ENCODE measurements at regions not wholly inside any gene's neighbourhood (a gene's known extent, or its start where the extent isn't known, plus 50 kb on each side); places are given as distances from the start of the nearest gene placed in this dataset.

GRCh38 chr9:75582870-75583269, 307.6 kb upstream of the PCSK5 start:
- ATAC-seq (ENCODE audit: low read depth in 2 of 2) (no peak), DNase-seq (no peak)
- Mint-ChIP-seq H3K4me1 (no peaks in the 10 kb centered on the region), H3K4me3 (no peak overlapping the region), H3K36me3 (no peaks in the 10 kb centered on the region), H3K9me3 (peaks cover 0 to 2% (median 0%) of the 10 kb centered on the region in 7 donors), H3K27ac (no peak overlapping the region), H3K27me3 (no peaks in the 10 kb centered on the region)
- no peaks in the 10 kb centered on the region for H3K4me1 ChIP-seq (ENCODE audit: control insufficient read depth, insufficient read depth, low read length, poor library complexity, severe bottlenecking)
- H3K27me3 ChIP-seq (ENCODE audit: control insufficient read depth, insufficient read depth, low read length), result no peaks in the 10 kb centered on the region
- H3K9me3 ChIP-seq (ENCODE audit: control insufficient read depth in 2 of 2, low read length in 2 of 2), result no peaks in the 10 kb centered on the region
- no peak overlapping the region for H3K27ac ChIP-seq (ENCODE audit: insufficient read depth, low read length, poor library complexity, severe bottlenecking)
- H3K4me3 ChIP-seq (ENCODE audit: low read depth, low read length), result no peak overlapping the region
- H3K36me3 ChIP-seq (ENCODE audit: control insufficient read depth, insufficient read depth, low read length), result no peaks in the 10 kb centered on the region

DNA sequence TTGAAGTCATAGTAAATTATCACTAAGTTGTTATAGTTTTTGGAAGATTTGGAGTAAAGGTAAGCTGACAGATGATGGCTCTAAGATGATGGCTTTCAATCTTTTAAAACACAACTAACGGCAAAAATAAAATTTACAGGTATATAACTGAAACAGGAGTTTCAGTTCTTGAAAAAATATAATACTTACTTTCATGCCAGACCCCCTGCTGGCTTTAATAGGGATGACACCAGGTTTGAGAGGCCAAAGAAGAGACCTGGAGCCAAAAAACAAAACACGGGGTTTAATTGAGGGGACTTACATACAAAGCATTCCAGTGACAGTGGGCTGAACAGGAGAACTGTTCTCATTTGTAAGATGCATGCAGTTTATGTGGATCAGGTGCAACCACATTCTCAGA, 301.7 kb upstream of the PCSK5 start:
- ATAC-seq (ENCODE audit: low read depth in 2 of 2), result no peak
- Mint-ChIP-seq H3K4me3 (no peak overlapping the region), H3K27ac (no peak overlapping the region), H3K4me1 (no peaks in the 10 kb centered on the region), H3K27me3 (no peaks in the 10 kb centered on the region), H3K36me3 (no peaks in the 10 kb centered on the region), H3K9me3 (peaks cover 0 to 4% (median 0%) of the 10 kb centered on the region in 7 donors)
- Histone ChIP-seq H3K27me3 (ENCODE audit: control insufficient read depth, insufficient read depth, low read length) (no peaks in the 10 kb centered on the region), H3K36me3 (ENCODE audit: control insufficient read depth, insufficient read depth, low read length) (no peaks in the 10 kb centered on the region), H3K27ac (ENCODE audit: insufficient read depth, low read length, poor library complexity, severe bottlenecking) (no peak overlapping the region), H3K9me3 (ENCODE audit: control insufficient read depth in 2 of 2, low read length in 2 of 2) (no peaks in the 10 kb centered on the region), H3K4me1 (ENCODE audit: control insufficient read depth, insufficient read depth, low read length, poor library complexity, severe bottlenecking) (no peaks in the 10 kb centered on the region), H3K4me3 (ENCODE audit: low read depth, low read length) (no peak overlapping the region)
- DNase-seq, result no peak

DNA sequence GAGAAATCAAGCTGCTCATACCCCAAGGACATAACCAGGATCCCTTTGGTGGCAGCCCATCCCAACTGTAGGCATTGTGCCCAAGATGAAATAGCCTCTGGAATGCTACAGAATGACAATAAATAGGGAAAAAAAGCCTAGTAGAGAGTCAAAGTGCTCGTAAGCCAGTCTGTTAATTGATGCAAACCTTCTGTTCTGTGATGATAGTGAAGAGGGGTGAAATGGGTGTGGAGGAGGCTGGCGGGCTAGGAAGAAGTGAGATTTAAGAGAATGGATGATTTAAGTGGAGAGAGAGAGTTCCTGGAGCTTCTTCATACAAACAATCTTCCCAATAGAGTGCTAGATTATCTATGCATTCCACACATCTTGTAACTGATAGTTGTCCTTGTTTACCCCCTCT, 301.0 kb upstream of the PCSK5 start:
- no peaks in the 10 kb centered on the region for H3K36me3 Mint-ChIP-seq
- Histone ChIP-seq H3K36me3 (ENCODE audit: control insufficient read depth, insufficient read depth, low read length) (no peaks in the 10 kb centered on the region), H3K4me1 (ENCODE audit: control insufficient read depth, insufficient read depth, low read length, poor library complexity, severe bottlenecking) (no peaks in the 10 kb centered on the region), H3K27ac (ENCODE audit: insufficient read depth, low read length, poor library complexity, severe bottlenecking) (no peak overlapping the region), H3K4me3 (ENCODE audit: low read depth, low read length) (no peak overlapping the region), H3K27me3 (ENCODE audit: control insufficient read depth, insufficient read depth, low read length) (no peaks in the 10 kb centered on the region), H3K9me3 (ENCODE audit: control insufficient read depth in 2 of 2, low read length in 2 of 2) (no peaks in the 10 kb centered on the region)
- no peaks in the 10 kb centered on the region for H3K4me1 Mint-ChIP-seq
- no peak for DNase-seq
- no peak for ATAC-seq (ENCODE audit: low read depth in 2 of 2)
- no peaks in the 10 kb centered on the region for H3K27me3 Mint-ChIP-seq
- no peak overlapping the region for H3K4me3 Mint-ChIP-seq
- H3K27ac Mint-ChIP-seq, result no peak overlapping the region
- H3K9me3 Mint-ChIP-seq, result peaks cover 0 to 7% (median 0%) of the 10 kb centered on the region in 7 donors

DNA sequence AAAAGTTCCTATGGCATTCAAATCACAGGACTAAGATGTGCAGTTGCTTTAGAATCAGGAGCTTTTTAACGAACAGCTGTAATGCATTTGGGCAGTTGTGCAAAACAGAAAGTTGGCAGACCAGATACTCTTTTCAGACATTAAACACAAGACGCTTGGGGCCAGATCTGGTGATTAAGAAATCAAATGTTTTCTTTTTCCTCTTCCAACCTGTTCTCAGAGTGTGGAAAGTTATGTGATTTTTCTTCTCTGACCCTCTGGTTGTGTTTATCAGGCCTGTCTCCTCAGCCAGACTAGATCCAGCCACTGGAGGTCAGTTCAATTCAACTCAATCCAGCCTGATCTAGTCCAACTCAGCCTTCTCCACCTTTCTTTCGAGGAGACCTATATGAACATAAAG, 298.5 kb upstream of the PCSK5 start:
- no peaks in the 10 kb centered on the region for H3K27me3 ChIP-seq (ENCODE audit: control insufficient read depth, insufficient read depth, low read length)
- Mint-ChIP-seq H3K4me1 (no peaks in the 10 kb centered on the region), H3K27me3 (no peaks in the 10 kb centered on the region), H3K36me3 (no peaks in the 10 kb centered on the region), H3K9me3 (peaks cover 0 to 7% (median 0%) of the 10 kb centered on the region in 7 donors), H3K27ac (no peak overlapping the region), H3K4me3 (no peak overlapping the region)
- DNase-seq (no peak), ATAC-seq (ENCODE audit: low read depth in 2 of 2) (no peak)
- no peak overlapping the region for H3K27ac ChIP-seq (ENCODE audit: insufficient read depth, low read length, poor library complexity, severe bottlenecking)
- H3K9me3 ChIP-seq (ENCODE audit: control insufficient read depth in 2 of 2, low read length in 2 of 2), result no peaks in the 10 kb centered on the region
- no peaks in the 10 kb centered on the region for H3K4me1 ChIP-seq (ENCODE audit: control insufficient read depth, insufficient read depth, low read length, poor library complexity, severe bottlenecking)
- no peak overlapping the region for H3K4me3 ChIP-seq (ENCODE audit: low read depth, low read length)
- H3K36me3 ChIP-seq (ENCODE audit: control insufficient read depth, insufficient read depth, low read length), result no peaks in the 10 kb centered on the region

- H3K27me3 Mint-ChIP-seq, result no peaks in the 10 kb centered on the region
- Histone ChIP-seq H3K27me3 (ENCODE audit: control insufficient read depth, insufficient read depth, low read length) (no peaks in the 10 kb centered on the region), H3K27ac (ENCODE audit: insufficient read depth, low read length, poor library complexity, severe bottlenecking) (no peak overlapping the region), H3K9me3 (ENCODE audit: control insufficient read depth in 2 of 2, low read length in 2 of 2) (no peaks in the 10 kb centered on the region), H3K36me3 (ENCODE audit: control insufficient read depth, insufficient read depth, low read length) (no peaks in the 10 kb centered on the region), H3K4me3 (ENCODE audit: low read depth, low read length) (no peak overlapping the region), H3K4me1 (ENCODE audit: control insufficient read depth, insufficient read depth, low read length, poor library complexity, severe bottlenecking) (no peaks in the 10 kb centered on the region)
- no peaks in the 10 kb centered on the region for H3K4me1 Mint-ChIP-seq
- no peak overlapping the region for H3K4me3 Mint-ChIP-seq
- H3K27ac Mint-ChIP-seq, result no peak overlapping the region
- no peak for DNase-seq
- no peaks in the 10 kb centered on the region for H3K36me3 Mint-ChIP-seq
- H3K9me3 Mint-ChIP-seq, result peaks cover 0 to 7% (median 0%) of the 10 kb centered on the region in 7 donors
- ATAC-seq (ENCODE audit: low read depth in 2 of 2), result no peak
These were observed 297.9 kb upstream of the PCSK5 start for GRCh38 chr9:75592586-75592985.

GRCh38 chr9:75593920-75594319, 296.6 kb upstream of the PCSK5 start:
- H3K9me3 Mint-ChIP-seq, result peaks cover 0 to 7% (median 0%) of the 10 kb centered on the region in 7 donors
- H3K4me3 ChIP-seq (ENCODE audit: low read depth, low read length), result no peak overlapping the region
- no peaks in the 10 kb centered on the region for H3K4me1 Mint-ChIP-seq
- no peak overlapping the region for H3K4me3 Mint-ChIP-seq
- H3K27me3 Mint-ChIP-seq, result no peaks in the 10 kb centered on the region
- ATAC-seq (ENCODE audit: low read depth in 2 of 2), result no peak
- DNase-seq, result no peak
- H3K9me3 ChIP-seq (ENCODE audit: control insufficient read depth in 2 of 2, low read length in 2 of 2), result no peaks in the 10 kb centered on the region
- no peaks in the 10 kb centered on the region for H3K36me3 Mint-ChIP-seq
- no peaks in the 10 kb centered on the region for H3K27me3 ChIP-seq (ENCODE audit: control insufficient read depth, insufficient read depth, low read length)
- H3K27ac ChIP-seq (ENCODE audit: insufficient read depth, low read length, poor library complexity, severe bottlenecking), result no peak overlapping the region
- no peaks in the 10 kb centered on the region for H3K4me1 ChIP-seq (ENCODE audit: control insufficient read depth, insufficient read depth, low read length, poor library complexity, severe bottlenecking)
- H3K36me3 ChIP-seq (ENCODE audit: control insufficient read depth, insufficient read depth, low read length), result no peaks in the 10 kb centered on the region
- H3K27ac Mint-ChIP-seq, result peak overlapping the region in 1 of 3 donors; percentile 27

- no peak overlapping the region for H3K27ac ChIP-seq (ENCODE audit: insufficient read depth, low read length, poor library complexity, severe bottlenecking)
- Mint-ChIP-seq H3K4me3 (no peak overlapping the region), H3K27ac (no peak overlapping the region), H3K4me1 (no peaks in the 10 kb centered on the region), H3K9me3 (peaks cover 0 to 2% (median 0%) of the 10 kb centered on the region in 7 donors), H3K36me3 (no peaks in the 10 kb centered on the region), H3K27me3 (no peaks in the 10 kb centered on the region)
- no peaks in the 10 kb centered on the region for H3K9me3 ChIP-seq (ENCODE audit: control insufficient read depth in 2 of 2, low read length in 2 of 2)
- no peaks in the 10 kb centered on the region for H3K36me3 ChIP-seq (ENCODE audit: control insufficient read depth, insufficient read depth, low read length)
- no peak for ATAC-seq (ENCODE audit: low read depth in 2 of 2)
- H3K27me3 ChIP-seq (ENCODE audit: control insufficient read depth, insufficient read depth, low read length), result no peaks in the 10 kb centered on the region
- DNase-seq, result no peak
- no peak overlapping the region for H3K4me3 ChIP-seq (ENCODE audit: low read depth, low read length)
- no peaks in the 10 kb centered on the region for H3K4me1 ChIP-seq (ENCODE audit: control insufficient read depth, insufficient read depth, low read length, poor library complexity, severe bottlenecking)
These were observed 291.3 kb upstream of the PCSK5 start for GRCh38 chr9:75599126-75599525.

- Mint-ChIP-seq H3K4me3 (no peak overlapping the region), H3K27me3 (no peaks in the 10 kb centered on the region), H3K27ac (no peak overlapping the region), H3K4me1 (no peaks in the 10 kb centered on the region), H3K36me3 (no peaks in the 10 kb centered on the region), H3K9me3 (peaks cover 0 to 3% (median 0%) of the 10 kb centered on the region in 7 donors)
- DNase-seq, result no peak
- Histone ChIP-seq H3K36me3 (ENCODE audit: control insufficient read depth, insufficient read depth, low read length) (no peaks in the 10 kb centered on the region), H3K27me3 (ENCODE audit: control insufficient read depth, insufficient read depth, low read length) (no peaks in the 10 kb centered on the region), H3K9me3 (ENCODE audit: control insufficient read depth in 2 of 2, low read length in 2 of 2) (no peaks in the 10 kb centered on the region), H3K4me3 (ENCODE audit: low read depth, low read length) (no peak overlapping the region), H3K27ac (ENCODE audit: insufficient read depth, low read length, poor library complexity, severe bottlenecking) (no peak overlapping the region), H3K4me1 (ENCODE audit: control insufficient read depth, insufficient read depth, low read length, poor library complexity, severe bottlenecking) (no peaks in the 10 kb centered on the region)
- ATAC-seq (ENCODE audit: low read depth in 2 of 2), result no peak
These were observed 289.2 kb upstream of the PCSK5 start for GRCh38 chr9:75601280-75601679.

Measured in CD4-positive, CD25-positive, alpha-beta regulatory T cell (primary cell).